ENCODE measurements at regions not wholly inside any gene's neighbourhood (a gene's known extent, or its start where the extent isn't known, plus 50 kb on each side); places are given as distances from the start of the nearest gene placed in this dataset.

- TF ChIP-seq CTCF (IDR thresholded peaks at IDR 0.05) (no peak), POLR2AphosphoS5 (IDR thresholded peaks at IDR 0.05) (no peak), POLR2A (IDR thresholded peaks at IDR 0.05) (no peak), EP300 (IDR thresholded peaks at IDR 0.05) (no peak)
These were observed 571.1 kb downstream of the LMO4 start for GRCh38 chr1:87899746-87900145.
